ENCODE measurements at regions not wholly inside any gene's neighbourhood (a gene's known extent, or its start where the extent isn't known, plus 50 kb on each side); places are given as distances from the start of the nearest gene placed in this dataset.

DNA sequence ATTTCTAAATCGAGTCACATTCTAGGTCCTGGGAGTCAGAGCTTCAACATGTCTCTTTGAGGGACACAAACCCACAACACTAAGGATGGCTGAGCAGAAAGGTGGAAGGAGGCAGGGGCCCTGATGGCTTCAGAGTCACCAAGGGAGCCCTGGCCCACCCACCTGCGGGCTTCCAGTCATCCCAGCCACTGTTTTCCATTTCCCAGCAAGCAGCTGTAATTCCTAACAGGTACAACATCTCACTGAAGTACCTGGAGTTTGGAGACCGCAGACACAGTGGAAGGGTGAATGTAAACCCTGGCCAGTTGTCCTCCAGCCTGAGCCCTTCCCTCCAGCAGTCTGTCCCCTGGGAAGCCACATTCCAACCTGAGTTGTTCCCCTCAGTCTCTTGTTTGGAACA is 562.8 kb downstream of the TBC1D22A start:
- Histone ChIP-seq H3K9me3 (peaks cover 0 to 21% (median 11%) of the 10 kb centered on the region in 12 donors), H3K4me3 (no peak overlapping the region), H3K36me3 (no peaks in the 10 kb centered on the region), H3K27ac (no peak overlapping the region), H3K4me1 (no peaks in the 10 kb centered on the region), H3K27me3 (peaks cover 0 to 7% (median 3%) of the 10 kb centered on the region in 9 donors)
- no peak for DNase-seq
- TF ChIP-seq, protein P1, sequence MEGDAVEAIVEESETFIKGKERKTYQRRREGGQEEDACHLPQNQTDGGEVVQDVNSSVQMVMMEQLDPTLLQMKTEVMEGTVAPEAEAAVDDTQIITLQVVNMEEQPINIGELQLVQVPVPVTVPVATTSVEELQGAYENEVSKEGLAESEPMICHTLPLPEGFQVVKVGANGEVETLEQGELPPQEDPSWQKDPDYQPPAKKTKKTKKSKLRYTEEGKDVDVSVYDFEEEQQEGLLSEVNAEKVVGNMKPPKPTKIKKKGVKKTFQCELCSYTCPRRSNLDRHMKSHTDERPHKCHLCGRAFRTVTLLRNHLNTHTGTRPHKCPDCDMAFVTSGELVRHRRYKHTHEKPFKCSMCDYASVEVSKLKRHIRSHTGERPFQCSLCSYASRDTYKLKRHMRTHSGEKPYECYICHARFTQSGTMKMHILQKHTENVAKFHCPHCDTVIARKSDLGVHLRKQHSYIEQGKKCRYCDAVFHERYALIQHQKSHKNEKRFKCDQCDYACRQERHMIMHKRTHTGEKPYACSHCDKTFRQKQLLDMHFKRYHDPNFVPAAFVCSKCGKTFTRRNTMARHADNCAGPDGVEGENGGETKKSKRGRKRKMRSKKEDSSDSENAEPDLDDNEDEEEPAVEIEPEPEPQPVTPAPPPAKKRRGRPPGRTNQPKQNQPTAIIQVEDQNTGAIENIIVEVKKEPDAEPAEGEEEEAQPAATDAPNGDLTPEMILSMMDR (IDR thresholded peaks at IDR 0.05) = no peak
- TF ChIP-seq POLR2A (IDR thresholded peaks at IDR 0.05) = no peak
- 80 to 85% (median 83%) methylated on average over 3 of the region's 3 CpGs for WGBS, 4 donors
- intact Hi-C loops (cut with DNase I) = no loop called here
- no peak for ATAC-seq

DNA sequence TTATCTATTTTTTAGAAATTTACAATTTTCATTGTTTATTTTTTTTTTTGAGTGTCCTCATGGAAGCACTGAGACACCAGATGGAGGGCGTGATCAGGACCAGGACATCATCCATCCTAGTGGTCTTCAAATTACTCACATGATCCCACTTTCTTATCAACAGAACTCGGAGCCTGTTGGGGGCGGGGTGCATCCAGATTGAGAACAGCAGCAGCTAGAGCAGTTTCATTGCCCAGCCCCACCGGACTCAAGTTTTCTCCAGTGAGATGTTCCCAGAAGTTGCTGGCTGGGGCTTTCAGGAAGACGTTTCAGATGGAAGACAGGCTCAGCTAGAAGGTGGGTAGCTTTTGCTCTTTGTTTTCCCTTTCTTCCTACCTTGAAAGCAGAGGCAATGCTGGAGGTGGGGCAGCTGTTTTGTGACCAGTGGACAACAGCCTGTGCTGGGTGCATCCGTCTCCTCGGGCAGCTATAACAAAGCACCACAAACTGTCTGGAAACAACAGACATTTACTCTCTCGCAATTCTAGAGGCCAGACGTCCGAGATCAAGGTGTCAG is 562.1 kb downstream of the TBC1D22A start:
- Histone ChIP-seq H3K36me3 (no peaks in the 10 kb centered on the region), H3K27ac (no peak overlapping the region), H3K4me1 (no peaks in the 10 kb centered on the region), H3K9me3 (peaks cover 0 to 28% (median 17%) of the 10 kb centered on the region in 12 donors), H3K27me3 (peaks cover 0 to 8% (median 3%) of the 10 kb centered on the region in 9 donors), H3K4me3 (no peak overlapping the region)
- DNase-seq (no peak), ATAC-seq (no peak)
- WGBS, 4 donors = 57 to 74% (median 69%) methylated on average over 10 of the region's 10 CpGs
- intact Hi-C loops (cut with DNase I) = no loop called here
- TF ChIP-seq, protein P1 (IDR thresholded peaks at IDR 0.05) = no peak
- no peak for TF ChIP-seq POLR2A (IDR thresholded peaks at IDR 0.05)

DNA sequence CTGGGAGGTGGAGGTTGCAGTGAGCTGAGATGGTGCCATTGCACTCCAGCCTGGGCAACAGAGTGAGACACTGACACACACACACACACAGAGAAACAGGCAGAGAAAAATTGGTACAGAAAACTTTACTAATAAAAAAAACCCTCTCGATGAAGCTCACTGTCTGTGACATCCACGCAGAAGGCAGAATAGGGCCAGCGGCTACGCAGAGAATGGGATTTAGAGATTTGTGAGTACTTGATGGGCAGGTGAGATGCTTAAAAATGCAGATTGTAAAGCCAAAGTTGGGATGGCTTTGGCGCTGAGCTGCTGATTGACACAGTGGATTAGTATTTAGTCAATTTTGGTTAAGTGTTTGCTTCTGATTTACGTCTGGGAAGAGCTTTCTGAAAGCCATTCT is 561.1 kb downstream of the TBC1D22A start:
- WGBS, 4 donors = 80 to 86% (median 83%) methylated on average over 6 of the region's 6 CpGs
- Histone ChIP-seq H3K27me3 (peaks cover 0 to 11% (median 5%) of the 10 kb centered on the region in 9 donors), H3K9me3 (peaks cover 0 to 29% (median 17%) of the 10 kb centered on the region in 12 donors), H3K36me3 (no peaks in the 10 kb centered on the region), H3K27ac (no peak overlapping the region), H3K4me3 (no peak overlapping the region), H3K4me1 (no peaks in the 10 kb centered on the region)
- DNase-seq = no peak
- ATAC-seq = no peak
- intact Hi-C loops (cut with DNase I) = no loop called here
- TF ChIP-seq, protein P1 (IDR thresholded peaks at IDR 0.05) = no peak

DNA sequence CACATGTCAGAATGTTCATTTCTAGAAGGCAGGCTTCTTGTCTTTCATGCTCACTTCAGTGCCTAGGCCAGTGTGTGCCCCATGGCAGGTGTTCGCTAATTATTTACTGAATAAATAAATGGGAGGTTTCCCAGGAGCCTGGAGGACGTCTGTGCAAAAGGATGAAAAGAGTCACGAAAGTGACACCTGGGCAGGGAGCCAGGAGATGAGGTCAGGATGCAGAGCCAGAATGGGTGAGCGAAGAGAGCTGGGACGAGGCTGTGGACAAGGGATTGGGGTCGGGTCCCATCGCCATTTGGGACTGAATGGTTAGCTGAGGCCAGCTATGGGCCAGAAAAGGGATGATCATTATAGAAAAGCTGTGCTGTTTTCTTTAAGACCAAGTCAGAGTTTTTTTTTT is 560.4 kb downstream of the TBC1D22A start:
- no peaks in the 10 kb centered on the region for H3K36me3 ChIP-seq
- WGBS, 4 donors = 51 to 63% (median 57%) methylated on average over 7 of the region's 7 CpGs
- DNase-seq = no peak
- peaks cover 0 to 12% (median 5%) of the 10 kb centered on the region in 9 donors for H3K27me3 ChIP-seq
- no peak overlapping the region for H3K4me3 ChIP-seq
- TF ChIP-seq POLR2A (IDR thresholded peaks at IDR 0.05) = no peak
- TF ChIP-seq, protein P1 (IDR thresholded peaks at IDR 0.05) = no peak
- no peaks in the 10 kb centered on the region for H3K4me1 ChIP-seq
- peaks cover 0 to 29% (median 17%) of the 10 kb centered on the region in 12 donors for H3K9me3 ChIP-seq
- no peak for ATAC-seq
- intact Hi-C loops (cut with DNase I) = no loop called here
- H3K27ac ChIP-seq = no peak overlapping the region

All from heart left ventricle (tissue), 16 donors.